Fibroblast of lung (primary cell): ENCODE measurements at regions not wholly inside any gene's neighbourhood (a gene's known extent, or its start where the extent isn't known, plus 50 kb on each side); places are given as distances from the start of the nearest gene placed in this dataset.

ENCODE experiments used
- DNase-seq, 2 donors: peaks; one replicate each; pipeline versions ENCODE4 v3.0.0 to v3.0.0-alpha.2; 2010; ENCODE audit warnings: low read depth in 2 of 2
- H2AFZ ChIP-seq: 2 replicates; pipeline ENCODE4 v1.5.1; 2012; ENCODE audit warnings: low read length, control low read depth, inconsistent platforms
- H3K27ac ChIP-seq: 2 replicates; pipeline ENCODE4 v1.5.1; 2011; ENCODE audit warnings: low read length, control low read depth; ENCODE audit not compliant: insufficient read depth
- H3K27me3 ChIP-seq: 2 replicates; pipeline ENCODE4 v1.5.1; 2011; ENCODE audit warnings: mild to moderate bottlenecking, low read length; ENCODE audit not compliant: control insufficient read depth, insufficient read depth
- H3K36me3 ChIP-seq: 2 replicates; pipeline ENCODE4 v1.5.1; 2011; ENCODE audit warnings: low read length; ENCODE audit not compliant: control insufficient read depth, insufficient read depth
- H3K4me1 ChIP-seq: 2 replicates; pipeline ENCODE4 v1.5.1; 2011; ENCODE audit warnings: low read length; ENCODE audit not compliant: control insufficient read depth, insufficient read depth; ENCODE audit errors: extremely low read depth
- H3K4me2 ChIP-seq: 2 replicates; pipeline ENCODE4 v1.5.1; 2011; ENCODE audit warnings: low read length, control low read depth; ENCODE audit not compliant: insufficient read depth; ENCODE audit errors: extremely low read depth
- H3K4me3 ChIP-seq, 4 experiments: fragments of 200-600 bp in 1 of 4; sonication (generic) in 1 of 4; replicated peaks in 1 of 4; 2 replicates each; pipeline ENCODE4 v1.5.1; 2011 to 2016; ENCODE audit warnings: low read length in 4 of 4, low read depth in 3 of 4, mild to moderate bottlenecking in 3 of 4, control low read depth in 2 of 4, inconsistent platforms in 1 of 4, mixed read lengths in 1 of 4; ENCODE audit not compliant: insufficient read depth in 1 of 4; ENCODE audit errors: control extremely low read depth in 1 of 4
- H3K79me2 ChIP-seq: 2 replicates; pipeline ENCODE4 v1.5.1; 2012; ENCODE audit warnings: mild to moderate bottlenecking, low read length, inconsistent platforms; ENCODE audit not compliant: control insufficient read depth, insufficient read depth
- H3K9ac ChIP-seq: 2 replicates; pipeline ENCODE4 v1.5.1; 2011; ENCODE audit warnings: mild to moderate bottlenecking, low read length, control low read depth; ENCODE audit not compliant: insufficient read depth
- H3K9me3 ChIP-seq: 2 replicates; pipeline ENCODE4 v1.5.1; 2012; ENCODE audit warnings: low read depth, low read length; ENCODE audit not compliant: control insufficient read depth, insufficient read depth
- H4K20me1 ChIP-seq: 2 replicates; pipeline ENCODE4 v1.5.1; 2011; ENCODE audit warnings: low read length; ENCODE audit not compliant: control insufficient read depth, insufficient read depth; ENCODE audit errors: extremely low read depth
- CTCF ChIP-seq, 2 donors: IDR thresholded peaks in 1 of 2; conservative IDR thresholded peaks in 1 of 2; 1 replicate in 1 of 2; 2 replicates in 1 of 2; pipeline ENCODE4 v1.5.1; 2011 to 2012; ENCODE audit warnings: low read length in 2 of 2, control low read depth in 1 of 2, inconsistent platforms in 1 of 2, low read depth in 1 of 2, mild to moderate bottlenecking in 1 of 2
- EZH2 ChIP-seq: IDR thresholded peaks from 2 replicates; pipeline ENCODE4 v1.5.1; 2012; ENCODE audit warnings: low read length, control low read depth, mild to moderate bottlenecking; ENCODE audit errors: missing control alignments

- no peak for TF ChIP-seq CTCF (conservative IDR thresholded peaks at IDR 0.05 in 1 of 2, IDR thresholded peaks at IDR 0.05 in 1 of 2; ENCODE audit: low read depth in 1 of 2, low read length in 2 of 2)
- no peak for TF ChIP-seq EZH2
- no peaks in the 10 kb centered on the region for H3K9me3 ChIP-seq
- H3K4me1 ChIP-seq: peaks cover 6% of the 10 kb centered on the region
- H3K9ac ChIP-seq: no peak overlapping the region
- H3K27ac ChIP-seq: no peak overlapping the region
- H4K20me1 ChIP-seq: no peaks in the 10 kb centered on the region
- no peaks in the 10 kb centered on the region for H3K79me2 ChIP-seq
- H3K4me3 ChIP-seq: no peak overlapping the region
- no peaks in the 10 kb centered on the region for H3K36me3 ChIP-seq
- DNase-seq: no peak
- H3K27me3 ChIP-seq: no peaks in the 10 kb centered on the region
- no peak overlapping the region for H3K4me2 ChIP-seq
- H2AFZ ChIP-seq: no peak overlapping the region
Observed at GRCh38 chr2:207233731-207234130, 68.0 kb upstream of the KLF7 start.

- Histone ChIP-seq H3K27me3 (no peaks in the 10 kb centered on the region), H3K9ac (no peak overlapping the region), H2AFZ (no peak overlapping the region), H3K4me3 (no peak overlapping the region), H3K9me3 (no peaks in the 10 kb centered on the region), H3K4me2 (no peak overlapping the region), H3K4me1 (peaks cover 19% of the 10 kb centered on the region), H3K36me3 (no peaks in the 10 kb centered on the region), H3K27ac (no peak overlapping the region), H3K79me2 (no peaks in the 10 kb centered on the region), H4K20me1 (no peaks in the 10 kb centered on the region)
- peak in 1 of 2 donors; percentile 27 for DNase-seq
- TF ChIP-seq CTCF (conservative IDR thresholded peaks at IDR 0.05 in 1 of 2, IDR thresholded peaks at IDR 0.05 in 1 of 2; ENCODE audit: low read depth in 1 of 2, low read length in 2 of 2) (no peak), EZH2 (no peak)
Observed at GRCh38 chr2:207235621-207236020, 69.9 kb upstream of the KLF7 start.

GRCh38 chr2:207236156-207236935 is 70.6 kb upstream of the KLF7 start:
- DNase-seq: no peak
- Histone ChIP-seq H3K4me2 (no peak overlapping the region), H3K4me3 (no peak overlapping the region), H3K9me3 (no peaks in the 10 kb centered on the region), H3K27ac (no peak overlapping the region), H2AFZ (no peak overlapping the region), H3K79me2 (no peaks in the 10 kb centered on the region), H3K36me3 (no peaks in the 10 kb centered on the region), H3K4me1 (peaks cover 24% of the 10 kb centered on the region), H4K20me1 (no peaks in the 10 kb centered on the region), H3K27me3 (no peaks in the 10 kb centered on the region), H3K9ac (no peak overlapping the region)
- TF ChIP-seq CTCF (conservative IDR thresholded peaks at IDR 0.05 in 1 of 2, IDR thresholded peaks at IDR 0.05 in 1 of 2; ENCODE audit: low read depth in 1 of 2, low read length in 2 of 2) (no peak), EZH2 (no peak)
